NCI-H524 treated with DMSO at 0.1 percent for 48 hours (cell line): ENCODE measurements at regions not wholly inside any gene's neighbourhood (a gene's known extent, or its start where the extent isn't known, plus 50 kb on each side); places are given as distances from the start of the nearest gene placed in this dataset.

Experiments used
- DNase-seq: peaks from one replicate; lab custom pipeline; 2025; lab: John Stamatoyannopoulos, UW

- no peak for DNase-seq
Measured at GRCh38 chr1:106072909-106073600, 983.4 kb upstream of the PRMT6 start.

GRCh38 chr1:106080608-106081325, 975.7 kb upstream of the PRMT6 start:
- DNase-seq = no peak

DNA sequence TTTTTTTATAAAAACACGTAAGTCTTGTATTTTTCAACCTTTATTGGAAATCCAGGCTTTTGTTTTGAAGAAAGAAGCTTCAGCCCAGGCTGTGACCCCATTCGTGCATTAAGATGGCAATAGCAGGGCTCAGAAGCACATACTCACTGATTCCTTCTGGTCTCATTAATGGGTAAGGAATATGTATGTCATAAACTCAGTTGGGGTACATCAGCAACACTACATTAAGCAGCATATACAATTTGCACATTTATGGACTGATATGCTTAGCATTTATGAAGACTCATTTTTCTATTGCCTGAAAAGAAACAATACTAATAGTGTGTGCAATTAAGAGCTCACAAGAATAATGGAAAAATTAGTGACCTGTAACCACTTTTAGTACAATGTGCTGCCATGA, 945.4 kb upstream of the PRMT6 start:
- DNase-seq = no peak

DNA sequence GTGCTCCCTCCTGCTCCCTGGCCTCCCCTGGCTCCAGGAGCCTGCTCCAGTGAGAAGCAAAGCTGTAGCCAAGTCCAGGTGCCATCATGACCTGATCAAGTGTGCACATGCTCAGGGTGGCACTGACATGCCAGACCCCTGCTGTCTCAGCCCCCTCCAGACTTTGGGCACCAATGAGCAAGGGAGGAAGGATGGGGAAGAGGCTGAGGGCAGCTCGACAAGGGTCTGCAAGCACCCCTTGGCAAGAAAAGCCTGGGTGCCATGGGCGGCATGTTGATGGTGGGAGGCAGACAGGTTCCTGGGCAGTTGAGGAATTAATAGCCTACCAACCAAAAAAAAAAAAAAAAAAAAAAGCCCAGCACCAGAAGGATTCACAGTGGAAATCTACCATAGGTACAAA, 942.6 kb upstream of the PRMT6 start:
- no peak for DNase-seq

- no peak for DNase-seq
Measured at GRCh38 chr1:106120789-106121188, 935.7 kb upstream of the PRMT6 start.

DNA sequence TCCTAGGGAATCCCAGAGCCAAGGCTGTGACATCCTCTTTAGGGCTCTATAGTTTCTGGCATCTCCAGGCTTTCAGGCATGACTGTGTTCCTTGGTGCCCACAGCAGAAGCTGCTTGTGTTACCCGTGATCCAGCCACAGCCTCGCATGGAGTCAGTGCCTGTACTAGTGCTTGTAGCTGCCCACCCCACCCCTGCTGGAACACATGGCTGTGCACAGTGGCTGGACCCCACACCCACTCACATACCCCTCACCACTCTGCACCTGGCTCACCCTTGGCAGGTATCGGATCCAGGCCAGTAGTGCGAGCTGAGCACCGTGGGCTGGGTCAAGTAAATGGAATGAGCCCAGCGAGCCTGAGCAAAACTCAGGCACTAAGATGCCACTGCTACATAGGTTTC, 934.7 kb upstream of the PRMT6 start:
- no peak for DNase-seq

DNA sequence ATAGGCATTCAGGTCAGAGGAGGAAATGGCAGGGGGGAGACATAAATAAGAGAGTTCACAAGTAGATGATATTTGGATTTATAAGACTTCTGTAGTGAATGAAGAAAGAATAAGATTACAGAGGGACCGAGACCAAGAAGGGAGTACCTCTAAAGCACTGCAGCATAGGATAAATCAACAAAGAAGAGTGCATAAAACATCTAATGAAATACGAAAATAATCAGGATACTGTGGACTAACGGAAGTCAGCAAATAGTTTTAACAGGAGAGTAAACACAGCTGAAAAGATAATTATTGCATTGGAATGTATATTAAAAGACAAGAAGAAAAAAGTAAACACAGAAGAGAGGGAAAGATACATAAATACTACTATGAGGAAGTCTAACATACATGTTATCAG, 921.9 kb upstream of the PRMT6 start:
- DNase-seq = no peak

DNA sequence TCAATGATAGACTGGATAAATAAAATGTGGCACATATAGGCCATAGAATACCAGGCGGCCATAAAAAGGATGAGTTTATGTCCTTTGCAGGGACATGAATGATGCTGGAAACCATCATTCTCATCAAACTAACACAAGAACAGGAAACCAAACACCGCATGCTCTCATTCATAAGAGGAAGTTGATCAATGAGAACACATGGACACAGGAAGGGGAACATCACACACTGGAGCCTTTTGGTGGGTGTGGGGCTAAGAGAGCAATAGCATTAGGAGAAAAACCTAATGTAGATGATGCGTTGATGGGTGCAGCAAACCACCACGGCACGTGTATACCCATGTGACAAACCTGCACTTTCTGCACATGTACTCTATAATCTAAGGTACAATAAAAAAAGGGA, 883.4 kb upstream of the PRMT6 start:
- no peak for DNase-seq

- DNase-seq = no peak
Measured at GRCh38 chr1:106178791-106179190, 877.7 kb upstream of the PRMT6 start.

DNA sequence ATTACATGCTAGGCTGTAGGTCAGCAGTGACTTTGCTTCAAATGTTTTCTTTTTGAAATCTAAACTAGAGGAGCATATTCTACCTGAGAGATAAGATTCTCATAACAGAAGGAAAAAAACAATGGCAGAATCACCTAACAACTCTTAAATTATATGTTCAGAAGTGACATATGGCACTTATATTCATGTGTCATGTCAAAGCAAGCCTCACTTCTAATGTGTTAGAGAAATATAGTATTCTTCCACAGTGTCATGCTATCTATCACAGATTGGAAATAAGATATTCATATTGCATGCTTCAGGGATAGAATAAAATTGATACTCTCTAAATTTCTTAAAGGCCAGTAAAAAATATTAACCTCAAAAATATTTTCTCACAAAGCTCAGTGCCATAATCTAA, 874.6 kb upstream of the PRMT6 start:
- no peak for DNase-seq

GRCh38 chr1:106185089-106185488, 871.4 kb upstream of the PRMT6 start:
- no peak for DNase-seq

DNA sequence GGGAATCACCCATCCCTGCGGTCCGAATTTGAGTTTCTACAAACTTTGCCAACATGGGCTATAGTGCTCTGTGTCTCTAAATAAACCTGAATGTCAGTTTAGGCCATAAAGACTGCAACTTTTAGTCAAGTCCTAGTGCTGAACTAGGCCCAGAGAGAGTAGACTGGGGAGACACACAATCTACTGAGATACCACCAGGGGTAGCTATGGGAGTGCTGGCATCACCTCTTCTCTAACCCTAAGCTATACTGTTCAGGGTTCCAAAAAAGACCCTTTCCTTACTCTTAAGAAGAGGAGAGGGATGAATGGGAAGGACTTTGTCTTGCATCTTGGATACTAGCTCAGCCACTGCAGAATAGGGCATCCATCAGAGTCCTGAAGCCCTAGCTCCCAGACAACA, 866.7 kb upstream of the PRMT6 start:
- no peak for DNase-seq

GRCh38 chr1:106194206-106194605, 862.3 kb upstream of the PRMT6 start:
- no peak for DNase-seq

GRCh38 chr1:106200711-106201110, 855.8 kb upstream of the PRMT6 start:
- no peak for DNase-seq

DNA sequence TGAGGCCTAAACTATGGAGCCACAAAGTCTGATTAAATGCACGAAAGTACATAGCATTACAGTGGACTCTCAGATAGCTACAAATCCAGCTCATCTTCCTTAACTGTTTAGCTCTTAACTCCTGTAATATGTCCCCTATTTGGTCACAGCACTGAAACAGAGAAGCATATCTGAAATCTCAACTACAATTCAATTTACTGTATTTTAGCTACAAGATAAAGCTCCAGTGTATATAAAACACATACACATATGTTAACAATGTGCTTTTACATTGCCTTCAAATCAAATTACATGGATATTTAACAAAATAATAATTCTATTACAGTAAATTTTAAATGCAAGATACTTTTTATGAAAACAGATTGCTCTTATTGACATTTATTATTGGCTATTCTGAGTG, 849.3 kb upstream of the PRMT6 start:
- no peak for DNase-seq

DNA sequence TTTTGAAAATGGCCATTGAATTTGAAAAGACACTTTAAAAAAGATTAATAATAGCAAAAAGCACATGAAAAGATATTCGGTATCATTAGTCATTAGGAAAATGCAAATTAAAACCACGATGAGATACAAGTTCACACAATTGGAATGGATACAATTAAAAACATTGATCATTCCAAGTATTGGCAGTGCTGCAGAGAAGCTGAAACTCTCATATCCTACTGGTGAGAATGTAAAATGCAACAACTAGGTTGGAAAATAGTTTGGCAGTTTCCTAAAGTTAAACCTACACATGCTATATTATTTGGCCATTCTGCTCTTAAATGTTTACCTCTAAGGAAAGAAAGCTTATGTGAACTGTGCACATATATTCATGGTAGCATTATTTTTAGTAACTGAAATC, 838.7 kb upstream of the PRMT6 start:
- no peak for DNase-seq

GRCh38 chr1:106222403-106222802, 834.1 kb upstream of the PRMT6 start:
- DNase-seq = no peak

GRCh38 chr1:106223213-106223612, 833.3 kb upstream of the PRMT6 start:
- DNase-seq = no peak

- no peak for DNase-seq
Measured at GRCh38 chr1:106224426-106224825, 832.0 kb upstream of the PRMT6 start.

- DNase-seq = no peak
Measured at GRCh38 chr1:106225403-106225802, 831.1 kb upstream of the PRMT6 start.

- no peak for DNase-seq
Measured at GRCh38 chr1:106226550-106226949, 829.9 kb upstream of the PRMT6 start.

DNA sequence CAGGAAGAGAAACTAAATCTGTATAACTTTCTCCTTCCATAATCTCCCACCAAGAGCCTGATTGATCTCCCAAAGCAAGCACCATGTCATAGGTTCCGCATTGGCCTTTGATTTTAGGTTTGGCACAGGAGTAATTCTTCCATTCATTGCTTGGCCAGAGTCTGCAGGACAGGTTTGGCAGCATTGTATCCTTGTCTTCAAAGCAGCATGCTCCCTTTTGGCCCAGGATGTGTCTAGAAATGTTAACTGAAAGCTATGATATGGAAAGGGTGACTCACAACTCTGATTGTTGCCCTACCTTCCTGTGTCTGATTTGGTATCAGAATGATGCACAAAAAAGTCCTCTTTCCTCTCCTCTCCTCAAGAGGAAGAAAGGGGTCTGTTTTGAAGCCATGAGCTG, 824.3 kb upstream of the PRMT6 start:
- DNase-seq = no peak

GRCh38 chr1:106233511-106233910, 823.0 kb upstream of the PRMT6 start:
- DNase-seq = no peak

- no peak for DNase-seq
Measured at GRCh38 chr1:106249365-106249764, 807.1 kb upstream of the PRMT6 start.
